Immature natural killer cell (primary cell): ENCODE measurements at regions not wholly inside any gene's neighbourhood (a gene's known extent, or its start where the extent isn't known, plus 50 kb on each side); places are given as distances from the start of the nearest gene placed in this dataset.
A peak's percentile ranks its signal among the peaks of the same experiment; 100 is the strongest.
"Not testable (repeated sequence)": the region's sequence is repeated elsewhere in the genome, so short reads cannot be mapped to it uniquely, and the experiment has no call there.

Experiments used
- DNase-seq, 3 donors: peaks; one replicate each; pipeline ENCODE4 v3.0.0; 2022; ENCODE audit warnings: mixed read lengths in 1 of 3
- H3K27ac Mint-ChIP-seq, 6 donors: one replicate each; pipeline ENCODE4 v1.8.0; 2020; ENCODE audit warnings: mixed read lengths in 6 of 6, mild to moderate bottlenecking in 5 of 6, inconsistent platforms in 4 of 6, moderate library complexity in 3 of 6
- H3K27me3 Mint-ChIP-seq, 3 donors: one replicate each; pipeline ENCODE4 v1.8.0; 2020 to 2021; ENCODE audit warnings: low read depth in 3 of 3, mild to moderate bottlenecking in 3 of 3, mixed read lengths in 3 of 3, moderate library complexity in 3 of 3, inconsistent platforms in 1 of 3
- H3K36me3 Mint-ChIP-seq, 3 donors: one replicate each; pipeline ENCODE4 v1.8.0; 2020; ENCODE audit warnings: mixed read lengths in 3 of 3, inconsistent platforms in 2 of 3, mild to moderate bottlenecking in 2 of 3
- H3K4me1 Mint-ChIP-seq, 2 donors: one replicate each; pipeline ENCODE4 v1.8.0; 2020; ENCODE audit warnings: inconsistent platforms in 2 of 2, mild to moderate bottlenecking in 2 of 2, mixed read lengths in 2 of 2, moderate library complexity in 1 of 2
- H3K4me3 Mint-ChIP-seq, 5 donors: one replicate each; pipeline ENCODE4 v1.8.0; 2020; ENCODE audit warnings: mild to moderate bottlenecking in 5 of 5, mixed read lengths in 5 of 5, inconsistent platforms in 3 of 5, moderate library complexity in 3 of 5
- H3K9me3 Mint-ChIP-seq, 6 donors: one replicate each; pipeline ENCODE4 v1.8.0; 2020; ENCODE audit warnings: mild to moderate bottlenecking in 6 of 6, mixed read lengths in 6 of 6, inconsistent platforms in 4 of 6, moderate library complexity in 3 of 6

DNA sequence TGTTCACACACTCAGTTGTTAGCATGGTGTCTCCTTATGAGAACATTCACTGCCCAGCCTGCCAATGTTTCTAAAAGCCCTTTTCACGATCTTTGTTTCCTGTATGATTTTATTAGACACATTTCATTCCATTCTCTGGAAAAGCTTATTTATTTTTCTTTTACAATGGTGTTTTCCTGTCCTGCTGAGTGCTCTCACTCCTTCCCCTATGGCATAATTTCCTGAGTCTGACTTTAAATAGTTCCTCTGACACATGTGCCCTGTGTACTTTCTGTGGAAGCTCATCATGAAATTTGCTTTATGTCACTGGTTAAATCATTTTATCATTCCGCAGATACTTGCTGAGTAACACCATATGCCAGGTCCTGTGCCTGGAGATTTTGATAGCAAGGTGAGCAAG, 612.0 kb downstream of the FLRT2 start:
- Mint-ChIP-seq H3K27ac (no peak overlapping the region), H3K4me1 (no peaks in the 10 kb centered on the region), H3K27me3 (peaks cover 0 to 3% (median 0%) of the 10 kb centered on the region in 3 donors), H3K4me3 (no peak overlapping the region), H3K9me3 (peaks cover 3 to 41% (median 28%) of the 10 kb centered on the region in 6 donors), H3K36me3 (peaks cover 0 to 7% (median 0%) of the 10 kb centered on the region in 3 donors)
- no peak for DNase-seq

- no peak overlapping the region for H3K4me3 Mint-ChIP-seq
- peaks cover under 1 to 18% (median 4%) of the 10 kb centered on the region in 6 donors for H3K9me3 Mint-ChIP-seq
- no peaks in the 10 kb centered on the region for H3K27me3 Mint-ChIP-seq
Measured at GRCh38 chr14:86129426-86129825, 599.5 kb downstream of the FLRT2 start.

DNA sequence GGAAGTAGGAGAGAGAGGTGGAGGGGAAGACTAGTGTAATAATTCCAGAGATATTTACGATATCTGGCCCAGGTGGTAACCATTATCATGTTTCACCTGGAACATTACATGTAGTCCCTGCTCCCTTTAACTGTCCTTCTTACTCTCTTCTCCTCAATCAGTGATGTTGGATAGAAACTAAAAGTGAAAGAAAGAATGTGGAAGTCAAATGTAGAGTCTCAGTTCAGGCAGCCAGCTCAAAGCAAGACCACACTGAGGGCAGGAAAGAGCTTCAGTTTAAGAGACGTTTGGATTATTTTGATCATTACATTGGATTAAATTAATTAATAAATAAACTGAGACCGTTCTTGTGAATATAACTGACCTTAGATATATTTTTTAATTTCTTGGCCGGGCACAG, 594.4 kb downstream of the FLRT2 start:
- Mint-ChIP-seq H3K9me3 (peaks cover 0 to 16% (median 4%) of the 10 kb centered on the region in 6 donors), H3K27me3 (no peaks in the 10 kb centered on the region), H3K4me1 (peaks cover 8 to 12% of the 10 kb centered on the region in 2 donors), H3K36me3 (peaks cover 9 to 28% (median 19%) of the 10 kb centered on the region in 3 donors), H3K27ac (no peak overlapping the region), H3K4me3 (no peak overlapping the region)
- DNase-seq, result no peak

More at GRCh38 chr14:86129426-86129825, 599.5 kb downstream of the FLRT2 start:
- Mint-ChIP-seq H3K36me3 (peaks cover 17 to 35% (median 27%) of the 10 kb centered on the region in 3 donors), H3K4me1 (peaks cover 0 to 2% of the 10 kb centered on the region in 2 donors), H3K27ac (no peak overlapping the region)
- DNase-seq, result no peak

DNA sequence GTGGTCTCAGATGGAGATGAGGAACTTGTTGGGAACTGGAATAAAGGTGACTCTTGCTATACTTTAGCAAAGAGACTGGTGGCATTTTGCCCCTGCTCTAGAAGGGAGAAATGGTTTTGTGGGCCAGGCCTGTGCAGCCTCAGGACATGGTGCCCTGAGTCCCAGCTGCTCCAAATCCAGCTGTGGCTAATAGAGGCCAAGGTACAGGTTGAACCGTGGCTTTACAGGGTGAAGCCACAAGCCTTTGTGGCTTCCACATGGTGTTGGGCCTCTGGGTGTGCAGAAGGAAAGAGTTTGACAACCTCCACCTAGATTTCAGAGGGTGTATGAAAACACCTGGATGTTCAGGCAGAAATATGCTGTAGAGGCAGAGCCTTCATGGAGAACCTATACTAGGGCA, 586.0 kb downstream of the FLRT2 start:
- Mint-ChIP-seq H3K27ac (no peak overlapping the region), H3K4me1 (peaks cover 11 to 24% of the 10 kb centered on the region in 2 donors), H3K4me3 (no peak overlapping the region), H3K27me3 (no peaks in the 10 kb centered on the region), H3K9me3 (peaks cover 2 to 33% (median 10%) of the 10 kb centered on the region in 6 donors), H3K36me3 (peaks cover 0 to 4% (median 3%) of the 10 kb centered on the region in 3 donors)
- no peak for DNase-seq

- H3K36me3 Mint-ChIP-seq, H3K4me1 Mint-ChIP-seq, DNase-seq, H3K27me3 Mint-ChIP-seq, H3K27ac Mint-ChIP-seq, H3K4me3 Mint-ChIP-seq: not testable (repeated sequence)
- peaks cover 2 to 11% (median 5%) of the 10 kb centered on the region in 6 donors for H3K9me3 Mint-ChIP-seq
Measured at GRCh38 chr14:86110871-86111270, 580.9 kb downstream of the FLRT2 start.

DNA sequence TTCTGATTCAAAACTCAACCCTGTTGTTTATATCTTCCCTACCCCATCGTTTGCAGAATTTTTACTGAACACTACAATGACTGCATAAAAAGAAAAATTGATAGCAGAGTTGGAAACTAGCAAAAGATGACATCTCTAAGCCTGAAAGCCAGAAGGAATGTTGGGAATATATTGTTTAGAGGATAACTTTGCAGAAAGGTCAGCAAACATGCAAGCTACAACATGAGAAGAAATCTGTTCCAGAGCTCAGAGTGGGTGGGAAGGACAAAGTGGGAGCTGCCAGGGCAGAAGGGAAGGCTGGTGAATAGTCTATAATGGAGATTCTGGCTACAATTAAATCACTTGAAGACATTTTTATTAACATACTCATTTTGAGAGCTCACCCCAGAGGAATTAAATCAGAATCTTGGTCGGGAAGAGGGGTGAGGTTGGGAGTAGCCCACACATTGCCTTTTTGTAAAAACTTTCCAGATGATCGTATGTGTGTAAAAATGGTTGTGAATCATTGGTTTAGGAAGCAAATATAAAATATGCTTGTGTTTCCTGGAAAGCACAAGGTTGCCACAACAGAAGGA, 574.8 kb downstream of the FLRT2 start:
- H3K27me3 Mint-ChIP-seq, result peaks cover 0 to 2% (median 0%) of the 10 kb centered on the region in 3 donors
- no peak overlapping the region for H3K27ac Mint-ChIP-seq
- no peak for DNase-seq
- H3K36me3 Mint-ChIP-seq, result peaks cover 12 to 20% (median 14%) of the 10 kb centered on the region in 3 donors
- H3K9me3 Mint-ChIP-seq, result peaks cover 5 to 21% (median 15%) of the 10 kb centered on the region in 6 donors
- no peak overlapping the region for H3K4me3 Mint-ChIP-seq
- peaks cover 0 to 2% of the 10 kb centered on the region in 2 donors for H3K4me1 Mint-ChIP-seq

GRCh38 chr14:86094512-86094911, 564.6 kb downstream of the FLRT2 start:
- Mint-ChIP-seq H3K36me3 (peaks cover 14 to 29% (median 18%) of the 10 kb centered on the region in 3 donors), H3K27me3 (no peaks in the 10 kb centered on the region), H3K27ac (no peak overlapping the region), H3K9me3 (peaks cover 0 to 6% (median 2%) of the 10 kb centered on the region in 6 donors), H3K4me1 (no peaks in the 10 kb centered on the region), H3K4me3 (no peak overlapping the region)
- DNase-seq, result no peak

DNA sequence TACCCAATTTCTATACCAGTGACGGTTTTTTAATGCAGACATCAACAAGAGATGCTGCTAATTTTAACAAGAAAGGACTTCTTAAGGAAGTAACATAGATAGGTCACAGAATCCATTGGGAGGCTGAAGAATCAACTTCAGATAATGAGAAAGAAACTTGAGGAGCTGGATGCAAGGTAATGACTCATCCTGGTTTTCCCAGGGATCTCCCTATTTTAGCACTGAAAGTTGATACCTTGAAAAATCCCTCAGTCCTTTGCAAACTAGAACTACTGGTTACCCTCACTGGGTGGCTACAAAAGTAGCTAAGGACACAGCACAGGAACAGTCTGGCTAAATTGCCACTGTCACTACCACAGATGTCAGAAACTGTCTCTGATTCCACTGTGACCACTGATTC, 561.9 kb downstream of the FLRT2 start:
- no peak overlapping the region for H3K4me3 Mint-ChIP-seq
- no peak for DNase-seq
- H3K27me3 Mint-ChIP-seq, result no peaks in the 10 kb centered on the region
- H3K9me3 Mint-ChIP-seq, result peaks cover 0 to 3% (median 0%) of the 10 kb centered on the region in 6 donors
- H3K36me3 Mint-ChIP-seq, result peaks cover 17 to 29% (median 19%) of the 10 kb centered on the region in 3 donors
- peaks cover 4 to 11% of the 10 kb centered on the region in 2 donors for H3K4me1 Mint-ChIP-seq
- no peak overlapping the region for H3K27ac Mint-ChIP-seq

GRCh38 chr14:86088156-86088555, 558.2 kb downstream of the FLRT2 start:
- Mint-ChIP-seq H3K4me1 (peaks cover 11 to 24% of the 10 kb centered on the region in 2 donors), H3K27me3 (peaks cover 0 to 2% (median 0%) of the 10 kb centered on the region in 3 donors), H3K36me3 (peaks cover 14 to 24% (median 20%) of the 10 kb centered on the region in 3 donors), H3K27ac (no peak overlapping the region), H3K4me3 (no peak overlapping the region), H3K9me3 (no peaks in the 10 kb centered on the region)
- DNase-seq, result no peak

GRCh38 chr14:86087377-86087776, 557.4 kb downstream of the FLRT2 start:
- peaks cover 13 to 24% of the 10 kb centered on the region in 2 donors for H3K4me1 Mint-ChIP-seq
- no peak for DNase-seq
- H3K36me3 Mint-ChIP-seq, result peaks cover 14 to 21% (median 19%) of the 10 kb centered on the region in 3 donors
- peaks cover 0 to 2% (median 0%) of the 10 kb centered on the region in 3 donors for H3K27me3 Mint-ChIP-seq
- H3K27ac Mint-ChIP-seq, result peak overlapping the region in 2 of 6 donors; percentile 22 to 36
- H3K4me3 Mint-ChIP-seq, result no peak overlapping the region
- no peaks in the 10 kb centered on the region for H3K9me3 Mint-ChIP-seq

DNA sequence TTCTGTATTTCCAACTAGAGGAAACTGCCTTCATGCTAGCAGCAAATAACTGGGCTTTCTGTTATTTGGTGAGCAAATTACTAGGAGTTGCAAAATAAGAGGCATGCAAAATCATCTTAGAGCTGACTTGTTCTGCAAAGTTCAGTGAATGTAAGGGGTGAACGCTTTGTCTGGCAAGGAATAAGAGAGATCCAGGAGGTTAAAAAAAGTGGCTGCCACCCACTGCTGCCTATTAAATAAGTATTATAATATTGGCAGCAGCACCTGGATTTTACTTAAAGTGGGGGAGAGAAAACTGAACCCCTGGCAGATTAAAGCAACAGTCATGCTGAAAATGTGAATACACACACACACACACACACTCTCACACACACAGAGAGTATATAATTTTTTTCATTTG, 557.0 kb downstream of the FLRT2 start:
- Mint-ChIP-seq H3K4me1 (peaks cover 13 to 24% of the 10 kb centered on the region in 2 donors), H3K9me3 (peaks cover 0 to 3% (median 0%) of the 10 kb centered on the region in 6 donors), H3K4me3 (no peak overlapping the region), H3K27ac (peak overlapping the region in 1 of 6 donors; percentile 22), H3K36me3 (peaks cover 16 to 22% (median 18%) of the 10 kb centered on the region in 3 donors), H3K27me3 (peaks cover 0 to 2% (median 0%) of the 10 kb centered on the region in 3 donors)
- DNase-seq, result no peak

GRCh38 chr14:86084097-86084496, 554.2 kb downstream of the FLRT2 start:
- DNase-seq, result no peak
- H3K9me3 Mint-ChIP-seq, result peaks cover 0 to 11% (median 3%) of the 10 kb centered on the region in 6 donors
- H3K27me3 Mint-ChIP-seq, result peaks cover 0 to 2% (median 0%) of the 10 kb centered on the region in 3 donors
- no peak overlapping the region for H3K4me3 Mint-ChIP-seq
- peaks cover 13 to 25% (median 21%) of the 10 kb centered on the region in 3 donors for H3K36me3 Mint-ChIP-seq
- peaks cover 13 to 24% of the 10 kb centered on the region in 2 donors for H3K4me1 Mint-ChIP-seq
- H3K27ac Mint-ChIP-seq, result no peak overlapping the region

GRCh38 chr14:86083616-86084015, 553.7 kb downstream of the FLRT2 start:
- DNase-seq, result no peak
- no peak overlapping the region for H3K4me3 Mint-ChIP-seq
- peaks cover 0 to 11% (median 4%) of the 10 kb centered on the region in 6 donors for H3K9me3 Mint-ChIP-seq
- peak overlapping the region in 2 of 6 donors; percentile 18 to 47 for H3K27ac Mint-ChIP-seq
- H3K4me1 Mint-ChIP-seq, result peaks cover 13 to 24% of the 10 kb centered on the region in 2 donors
- peaks cover 13 to 27% (median 21%) of the 10 kb centered on the region in 3 donors for H3K36me3 Mint-ChIP-seq
- peaks cover 0 to 2% (median 0%) of the 10 kb centered on the region in 3 donors for H3K27me3 Mint-ChIP-seq

- Mint-ChIP-seq H3K4me3 (no peak overlapping the region), H3K27ac (peak overlapping the region in 2 of 6 donors; percentile 0 to 44), H3K27me3 (no peaks in the 10 kb centered on the region), H3K9me3 (peaks cover 0 to 5% (median 0%) of the 10 kb centered on the region in 6 donors), H3K36me3 (peaks cover 0 to 9% (median 5%) of the 10 kb centered on the region in 3 donors), H3K4me1 (peaks cover 8 to 13% of the 10 kb centered on the region in 2 donors)
- no peak for DNase-seq
Measured at GRCh38 chr14:86072116-86072894, 542.4 kb downstream of the FLRT2 start.
